Panc1 (cell line): ENCODE measurements at regions not wholly inside any gene's neighbourhood (a gene's known extent, or its start where the extent isn't known, plus 50 kb on each side); places are given as distances from the start of the nearest gene placed in this dataset.
"Not testable (repeated sequence)": the region's sequence is repeated elsewhere in the genome, so short reads cannot be mapped to it uniquely, and the experiment has no call there.

Experiments used
- ATAC-seq: fragments of 200-7000 bp; cut with Tn5 transposase; 2 replicates; pipeline ENCODE4 v1.9.1; 2020; ENCODE audit warnings: mild to moderate bottlenecking, moderate library complexity
- BruUV-seq: library from RNA; stranded (reverse); fragments of 400-500 nt; replicated peaks from 2 replicates; lab custom pipeline; 2021; lab: Mats Ljungman, UMichigan
- CTCF ChIA-PET: fragments of 300-600 bp; sonication (Branson Sonifier 250); formaldehyde crosslinking; loops from one replicate; lab custom pipeline; 2022; ENCODE audit warnings: antibody characterized with exemption; lab: Charles Lee
- POLR2A ChIA-PET: fragments of 300-600 bp; sonication (Branson Sonifier 250); formaldehyde crosslinking; loops from one replicate; lab custom pipeline; 2022; ENCODE audit warnings: antibody characterized with exemption; lab: Charles Lee
- DNase-seq: peaks from one replicate; pipeline ENCODE4 v3.0.0-alpha.2; 2010; ENCODE audit warnings: low read depth, low spot score
- H3K27ac ChIP-seq: 2 replicates; pipeline ENCODE4 v1.5.1; 2011; ENCODE audit warnings: mild to moderate bottlenecking, low read length, inconsistent platforms
- H3K27me3 ChIP-seq: fragments of 200-500 bp; sonication (Bioruptor generic); 2 replicates; pipeline ENCODE4 v1.6.0; 2014; ENCODE audit warnings: low read length, inconsistent platforms; ENCODE audit not compliant: control insufficient read depth, insufficient read depth
- H3K36me3 ChIP-seq: fragments of 200-500 bp; sonication (Bioruptor generic); 2 replicates; pipeline ENCODE4 v1.5.1; 2014; ENCODE audit warnings: inconsistent platforms, mild to moderate bottlenecking, low read length, moderate library complexity; ENCODE audit not compliant: control insufficient read depth, insufficient read depth
- H3K4me1 ChIP-seq: 2 replicates; pipeline ENCODE4 v1.5.1; 2011; ENCODE audit warnings: inconsistent platforms, mild to moderate bottlenecking, low read length, moderate library complexity; ENCODE audit not compliant: control insufficient read depth, insufficient read depth
- H3K4me3 ChIP-seq, 2 experiments: 2 replicates each; pipeline ENCODE4 v1.5.1; 2011 to 2012; ENCODE audit warnings: low read depth in 2 of 2, low read length in 2 of 2, mild to moderate bottlenecking in 2 of 2, inconsistent platforms in 1 of 2, moderate library complexity in 1 of 2
- H3K9me3 ChIP-seq: fragments of 200-500 bp; sonication (Bioruptor generic); 2 replicates; pipeline ENCODE4 v1.5.1; 2014; ENCODE audit warnings: low read depth, mild to moderate bottlenecking, inconsistent platforms, low read length, moderate library complexity; ENCODE audit not compliant: control insufficient read depth, insufficient read depth
- CTCF ChIP-seq: fragments of 450-650 bp; IDR thresholded peaks from 2 replicates; pipeline ENCODE4 v1.5.1; 2017; ENCODE audit warnings: mild to moderate bottlenecking
- POLR2AphosphoS5 ChIP-seq: IDR thresholded peaks from 2 replicates; pipeline ENCODE4 v1.6.1; 2012; ENCODE audit warnings: mild to moderate bottlenecking, low read depth, low read length, moderate library complexity
- REST ChIP-seq, 2 experiments: IDR thresholded peaks; 2 replicates each; pipeline ENCODE4 v1.6.1; 2011 to 2012; ENCODE audit warnings: low read depth in 2 of 2, control low read depth in 1 of 2, low read length in 1 of 2, mild to moderate bottlenecking in 1 of 2, moderate library complexity in 1 of 2; ENCODE audit not compliant: insufficient read depth in 1 of 2
- SIN3A ChIP-seq: IDR thresholded peaks from 2 replicates; pipeline ENCODE4 v1.6.1; 2012; ENCODE audit warnings: low read depth, mild to moderate bottlenecking, low read length, moderate library complexity, borderline replicate concordance; ENCODE audit not compliant: insufficient read depth
- TCF7L2 ChIP-seq: IDR thresholded peaks from 2 replicates; pipeline ENCODE4 v1.6.1; 2011; ENCODE audit warnings: mild to moderate bottlenecking, low read depth, low read length, inconsistent platforms
- in situ Hi-C: cut with HindIII; loops from 2 replicates; pipeline ENCODE4 v1.10.0; 2016; ENCODE audit warnings: low sequenced_read_pairs, low pct_unique_long_range_greater_than_20kb
- intact Hi-C: fragments of 100-400 bp; cut with micrococcal nuclease; formaldehyde crosslinking; loops from one replicate; pipeline ENCODE4 v1.10.0; 2022; ENCODE audit not compliant: unreplicated experiment

- intact Hi-C loops, POLR2A ChIA-PET: not testable (repeated sequence)
- CTCF ChIA-PET, result interaction anchor here (1.2 kb wide), 1 partner anchor 25 kb away, joined by 3 read pairs; no protein-coding TSS in a partner anchor
These were observed 77.4 kb downstream of the VPREB1 start for GRCh38 chr22:22321743-22322611.

GRCh38 chr22:22322792-22323191 lies 78.2 kb downstream of the VPREB1 start:
- in situ Hi-C loops, result no loop called here
- ChIA-PET CTCF (interaction anchor here (1.2 kb wide), 1 partner anchor 24 kb away, joined by 3 read pairs; no protein-coding TSS in a partner anchor), POLR2A (no interaction called here)
- BruUV-seq, result no TSS peak
- H3K9me3 ChIP-seq, result no peaks in the 10 kb centered on the region
- intact Hi-C loops, result no loop called here
- no peak overlapping the region for H3K4me3 ChIP-seq
- DNase-seq (no peak), ATAC-seq (no peak)
- H3K27ac ChIP-seq, result no peak overlapping the region
- no peaks in the 10 kb centered on the region for H3K27me3 ChIP-seq
- TF ChIP-seq SIN3A (no peak), REST (IDR thresholded peaks at IDR 0.05; ENCODE audit: insufficient read depth in 1 of 2, low read depth in 2 of 2, low read length in 1 of 2) (no peak), CTCF (no peak), POLR2AphosphoS5 (no peak), TCF7L2 (no peak)
- H3K36me3 ChIP-seq, result no peaks in the 10 kb centered on the region
- no peaks in the 10 kb centered on the region for H3K4me1 ChIP-seq

More at GRCh38 chr22:22321743-22322611, 77.4 kb downstream of the VPREB1 start:
- H3K4me1 ChIP-seq, H3K4me3 ChIP-seq, H3K9me3 ChIP-seq, in situ Hi-C loops, DNase-seq, H3K27me3 ChIP-seq, H3K36me3 ChIP-seq, H3K27ac ChIP-seq, BruUV-seq: not testable (repeated sequence)
- peak; percentile 87 for TF ChIP-seq CTCF
- peak; percentile 97 for ATAC-seq
